ENCODE measurements at regions not wholly inside any gene's neighbourhood (a gene's known extent, or its start where the extent isn't known, plus 50 kb on each side); places are given as distances from the start of the nearest gene placed in this dataset.

DNA sequence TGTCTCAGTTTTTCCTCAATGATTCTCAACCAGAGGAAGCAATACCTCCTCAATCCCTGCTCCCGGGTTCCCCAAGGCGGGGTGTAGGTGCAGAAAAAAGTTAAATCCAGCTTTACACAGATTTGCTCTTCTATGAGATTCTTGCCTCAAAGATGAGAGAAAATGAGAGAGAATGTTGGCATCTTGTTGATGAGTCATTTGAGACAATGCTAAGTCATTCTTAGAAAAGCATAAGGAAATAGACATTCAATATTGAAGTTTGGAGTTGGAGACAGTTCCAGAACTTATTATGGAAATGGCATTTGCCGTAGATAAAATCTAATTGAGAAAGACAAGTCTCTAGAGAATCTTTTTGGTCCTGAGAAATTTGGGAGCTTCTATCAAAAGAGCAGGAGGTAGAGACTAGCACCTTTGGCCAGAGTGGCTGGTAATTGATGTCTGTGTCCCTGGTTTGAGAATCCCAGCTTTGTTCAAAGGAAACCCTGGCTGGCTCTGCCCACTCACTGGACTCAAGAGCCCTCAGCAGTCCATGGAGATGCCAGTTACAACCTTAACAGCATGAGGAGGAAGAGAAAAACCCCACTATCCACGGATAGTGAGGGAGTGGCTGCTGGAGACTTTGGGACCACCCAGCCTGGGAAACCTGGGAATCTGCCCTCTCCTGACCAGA is 181.2 kb downstream of the FAM124B start:
- TF ChIP-seq FOXK2 (IDR thresholded peaks at IDR 0.05) (no peak), NFRKB (IDR thresholded peaks at IDR 0.05) (no peak), FOXM1 (IDR thresholded peaks at IDR 0.05; ENCODE audit: borderline replicate concordance) (no peak), SUZ12 (IDR thresholded peaks at IDR 0.05) (no peak), SP1 (IDR thresholded peaks at IDR 0.05) (no peak)

Data from HEK293T (cell line).